Progenitor cell of endocrine pancreas (in vitro differentiated cells): ENCODE measurements at regions not wholly inside any gene's neighbourhood (a gene's known extent, or its start where the extent isn't known, plus 50 kb on each side); places are given as distances from the start of the nearest gene placed in this dataset.

Experiments
- DNase-seq: peaks from one replicate; pipeline ENCODE4 v3.0.0; 2021; ENCODE audit warnings: low spot score; ENCODE audit not compliant: unreplicated experiment
- H3K27ac Mint-ChIP-seq: 2 replicates; pipeline ENCODE4 v1.8.0; 2021; ENCODE audit warnings: mild to moderate bottlenecking, moderate library complexity, mixed read lengths
- H3K27me3 Mint-ChIP-seq: 2 replicates; pipeline ENCODE4 v1.8.0; 2021; ENCODE audit warnings: mixed read lengths
- H3K36me3 Mint-ChIP-seq: 2 replicates; pipeline ENCODE4 v1.8.0; 2022; ENCODE audit warnings: mixed read lengths; ENCODE audit not compliant: insufficient read depth
- H3K4me1 Mint-ChIP-seq: 2 replicates; pipeline ENCODE4 v1.8.0; 2021; ENCODE audit warnings: low read depth, mixed read lengths
- H3K4me3 Mint-ChIP-seq: 2 replicates; pipeline ENCODE4 v1.8.0; 2021; ENCODE audit warnings: low read depth, mild to moderate bottlenecking, moderate library complexity, mixed read lengths
- H3K9me3 Mint-ChIP-seq: 2 replicates; pipeline ENCODE4 v1.8.0; 2021; ENCODE audit warnings: low read depth, mixed read lengths
- TF ChIP-seq, protein P1 (sequence below): fragments of 200-600 bp; sonication (generic); IDR thresholded peaks from one replicate; pipeline ENCODE4 v1.5.0; 2021; ENCODE audit warnings: antibody characterized with exemption, mild to moderate bottlenecking; ENCODE audit not compliant: unreplicated experiment

DNA sequence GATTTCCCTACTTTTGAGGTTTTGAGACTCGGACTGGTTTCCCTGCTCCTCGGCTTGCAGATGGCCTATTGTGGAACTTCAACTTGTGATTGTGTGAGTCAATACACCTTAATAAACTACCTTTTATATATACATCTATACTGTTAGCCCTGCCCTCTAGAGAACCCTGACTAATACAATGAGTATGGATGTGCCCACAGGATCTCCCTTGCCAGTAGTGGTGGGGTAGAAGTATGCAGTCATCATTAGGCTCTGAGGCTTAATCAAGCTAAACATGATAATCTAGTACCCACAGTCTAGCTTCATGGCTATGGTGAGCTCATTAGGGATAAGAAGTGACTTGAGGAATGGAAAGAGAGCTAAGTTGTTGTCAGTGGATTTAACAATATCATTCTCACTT, 412.8 kb upstream of the PTGER4 start:
- no peaks in the 10 kb centered on the region for H3K36me3 Mint-ChIP-seq
- no peak for DNase-seq
- H3K4me3 Mint-ChIP-seq, result no peak overlapping the region
- H3K4me1 Mint-ChIP-seq, result no peaks in the 10 kb centered on the region
- no peaks in the 10 kb centered on the region for H3K27me3 Mint-ChIP-seq
- no peak overlapping the region for H3K27ac Mint-ChIP-seq
- H3K9me3 Mint-ChIP-seq, result no peaks in the 10 kb centered on the region
- TF ChIP-seq, protein P1, sequence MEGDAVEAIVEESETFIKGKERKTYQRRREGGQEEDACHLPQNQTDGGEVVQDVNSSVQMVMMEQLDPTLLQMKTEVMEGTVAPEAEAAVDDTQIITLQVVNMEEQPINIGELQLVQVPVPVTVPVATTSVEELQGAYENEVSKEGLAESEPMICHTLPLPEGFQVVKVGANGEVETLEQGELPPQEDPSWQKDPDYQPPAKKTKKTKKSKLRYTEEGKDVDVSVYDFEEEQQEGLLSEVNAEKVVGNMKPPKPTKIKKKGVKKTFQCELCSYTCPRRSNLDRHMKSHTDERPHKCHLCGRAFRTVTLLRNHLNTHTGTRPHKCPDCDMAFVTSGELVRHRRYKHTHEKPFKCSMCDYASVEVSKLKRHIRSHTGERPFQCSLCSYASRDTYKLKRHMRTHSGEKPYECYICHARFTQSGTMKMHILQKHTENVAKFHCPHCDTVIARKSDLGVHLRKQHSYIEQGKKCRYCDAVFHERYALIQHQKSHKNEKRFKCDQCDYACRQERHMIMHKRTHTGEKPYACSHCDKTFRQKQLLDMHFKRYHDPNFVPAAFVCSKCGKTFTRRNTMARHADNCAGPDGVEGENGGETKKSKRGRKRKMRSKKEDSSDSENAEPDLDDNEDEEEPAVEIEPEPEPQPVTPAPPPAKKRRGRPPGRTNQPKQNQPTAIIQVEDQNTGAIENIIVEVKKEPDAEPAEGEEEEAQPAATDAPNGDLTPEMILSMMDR, result no peak

GRCh38 chr5:40261984-40262383, 417.7 kb upstream of the PTGER4 start:
- Mint-ChIP-seq H3K4me3 (no peak overlapping the region), H3K36me3 (no peaks in the 10 kb centered on the region), H3K27me3 (no peaks in the 10 kb centered on the region), H3K9me3 (peaks cover 7% of the 10 kb centered on the region), H3K4me1 (no peaks in the 10 kb centered on the region), H3K27ac (no peak overlapping the region)
- no peak for DNase-seq
- TF ChIP-seq, protein P1, result no peak

DNA sequence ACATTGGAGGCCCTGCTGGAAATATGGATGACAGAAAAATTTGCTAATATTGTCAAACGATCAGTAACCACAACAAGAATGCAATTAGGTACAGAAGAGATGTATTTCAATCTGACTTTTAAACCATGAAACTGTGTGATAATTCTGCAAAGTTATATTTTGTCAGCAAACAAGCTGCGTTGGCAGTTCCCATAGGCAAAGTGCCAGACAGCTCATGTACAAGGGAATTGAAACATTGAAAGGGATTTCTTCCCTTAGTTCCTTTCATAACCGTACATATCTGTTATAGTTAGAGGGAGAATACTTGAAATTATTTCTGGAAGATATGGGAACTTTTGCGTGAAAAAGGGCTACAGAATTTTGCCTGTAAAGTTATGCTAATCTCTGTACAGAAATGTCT, 419.4 kb upstream of the PTGER4 start:
- Mint-ChIP-seq H3K36me3 (no peaks in the 10 kb centered on the region), H3K27ac (no peak overlapping the region), H3K4me1 (no peaks in the 10 kb centered on the region), H3K27me3 (no peaks in the 10 kb centered on the region), H3K9me3 (peaks cover 7% of the 10 kb centered on the region), H3K4me3 (no peak overlapping the region)
- DNase-seq, result no peak
- TF ChIP-seq, protein P1, result no peak

- no peak overlapping the region for H3K4me3 Mint-ChIP-seq
- no peak for DNase-seq
- H3K9me3 Mint-ChIP-seq, result peaks cover 7% of the 10 kb centered on the region
- H3K4me1 Mint-ChIP-seq, result no peaks in the 10 kb centered on the region
- H3K36me3 Mint-ChIP-seq, result no peaks in the 10 kb centered on the region
- no peaks in the 10 kb centered on the region for H3K27me3 Mint-ChIP-seq
- H3K27ac Mint-ChIP-seq, result no peak overlapping the region
- TF ChIP-seq, protein P1, result no peak
Observed at GRCh38 chr5:40258222-40258621, 421.5 kb upstream of the PTGER4 start.

- H3K36me3 Mint-ChIP-seq, result no peaks in the 10 kb centered on the region
Observed at GRCh38 chr5:40240671-40241070, 439.0 kb upstream of the PTGER4 start.

More at GRCh38 chr5:40240671-40241070, 439.0 kb upstream of the PTGER4 start:
- DNase-seq, result no peak
- Mint-ChIP-seq H3K4me3 (no peak overlapping the region), H3K27ac (no peak overlapping the region), H3K9me3 (peaks cover 4% of the 10 kb centered on the region), H3K27me3 (no peaks in the 10 kb centered on the region), H3K4me1 (peaks cover 5% of the 10 kb centered on the region)
- TF ChIP-seq, protein P1, result no peak
